Activated T-cell treated with anti-CD3 and anti-CD28 coated beads, Interleukin-2, amount 50 U/mL, for 4 hours (primary cell): ENCODE measurements at regions not wholly inside any gene's neighbourhood (a gene's known extent, or its start where the extent isn't known, plus 50 kb on each side); places are given as distances from the start of the nearest gene placed in this dataset.

Experiments
- ATAC-seq, 2 donors: fragments of 200-7000 bp; cut with Tn5 transposase; one replicate each; pipeline ENCODE4 v1.10.0; 2021
- DNase-seq: peaks from one replicate; pipeline ENCODE4 v3.0.0-alpha.2; 2020
- H3K27me3 Mint-ChIP-seq: one replicate; pipeline ENCODE4 v1.8.0; 2021; ENCODE audit warnings: low read depth, mixed read lengths
- H3K36me3 Mint-ChIP-seq: one replicate; pipeline ENCODE4 v1.8.0; 2022; ENCODE audit warnings: mixed read lengths; ENCODE audit not compliant: insufficient read depth
- H3K4me1 Mint-ChIP-seq: one replicate; pipeline ENCODE4 v1.8.0; 2021; ENCODE audit warnings: low read depth, mixed read lengths
- H3K4me3 Mint-ChIP-seq: one replicate; pipeline ENCODE4 v1.8.0; 2021; ENCODE audit warnings: mild to moderate bottlenecking, moderate library complexity, mixed read lengths
- H3K9me3 Mint-ChIP-seq: one replicate; pipeline ENCODE4 v1.8.0; 2021; ENCODE audit warnings: mixed read lengths

GRCh38 chr6:47160702-47161101, 118.6 kb upstream of the ADGRF1 start:
- Mint-ChIP-seq H3K4me3 (no peak overlapping the region), H3K4me1 (no peaks in the 10 kb centered on the region), H3K36me3 (no peaks in the 10 kb centered on the region), H3K27me3 (peaks cover 3% of the 10 kb centered on the region), H3K9me3 (peaks cover 3% of the 10 kb centered on the region)
- DNase-seq: no peak
- ATAC-seq: no peak

GRCh38 chr6:47159763-47160162, 117.6 kb upstream of the ADGRF1 start:
- Mint-ChIP-seq H3K36me3 (no peaks in the 10 kb centered on the region), H3K4me3 (no peak overlapping the region), H3K4me1 (no peaks in the 10 kb centered on the region), H3K27me3 (peaks cover 4% of the 10 kb centered on the region), H3K9me3 (peaks cover 3% of the 10 kb centered on the region)
- DNase-seq: no peak
- no peak for ATAC-seq

GRCh38 chr6:47157653-47158219, 115.6 kb upstream of the ADGRF1 start:
- H3K36me3 Mint-ChIP-seq: no peaks in the 10 kb centered on the region
- no peak for ATAC-seq

GRCh38 chr6:47157063-47157462, 114.9 kb upstream of the ADGRF1 start:
- Mint-ChIP-seq H3K4me1 (no peaks in the 10 kb centered on the region), H3K4me3 (no peak overlapping the region), H3K36me3 (no peaks in the 10 kb centered on the region), H3K9me3 (no peaks in the 10 kb centered on the region), H3K27me3 (peaks cover 4% of the 10 kb centered on the region)
- DNase-seq (no peak), ATAC-seq (no peak)

More at GRCh38 chr6:47157653-47158219, 115.6 kb upstream of the ADGRF1 start:
- DNase-seq: no peak
- H3K4me1 Mint-ChIP-seq: no peaks in the 10 kb centered on the region
- peaks cover 4% of the 10 kb centered on the region for H3K27me3 Mint-ChIP-seq
- no peak overlapping the region for H3K4me3 Mint-ChIP-seq
- no peaks in the 10 kb centered on the region for H3K9me3 Mint-ChIP-seq

GRCh38 chr6:47156196-47156595, 114.1 kb upstream of the ADGRF1 start:
- H3K4me3 Mint-ChIP-seq: no peak overlapping the region
- H3K27me3 Mint-ChIP-seq: peaks cover 7% of the 10 kb centered on the region
- H3K36me3 Mint-ChIP-seq: no peaks in the 10 kb centered on the region
- H3K9me3 Mint-ChIP-seq: no peaks in the 10 kb centered on the region
- DNase-seq (no peak), ATAC-seq (no peak)
- H3K4me1 Mint-ChIP-seq: no peaks in the 10 kb centered on the region

GRCh38 chr6:47153404-47153755, 111.2 kb upstream of the ADGRF1 start:
- DNase-seq (no peak), ATAC-seq (no peak)
- H3K9me3 Mint-ChIP-seq: no peaks in the 10 kb centered on the region
- no peaks in the 10 kb centered on the region for H3K36me3 Mint-ChIP-seq
- H3K4me1 Mint-ChIP-seq: no peaks in the 10 kb centered on the region
- H3K27me3 Mint-ChIP-seq: peaks cover 14% of the 10 kb centered on the region
- H3K4me3 Mint-ChIP-seq: no peak overlapping the region

GRCh38 chr6:47152666-47153403, 110.7 kb upstream of the ADGRF1 start:
- DNase-seq: no peak
- H3K9me3 Mint-ChIP-seq: no peaks in the 10 kb centered on the region
- H3K27me3 Mint-ChIP-seq: peaks cover 14% of the 10 kb centered on the region
- H3K4me3 Mint-ChIP-seq: no peak overlapping the region
- no peaks in the 10 kb centered on the region for H3K36me3 Mint-ChIP-seq
- ATAC-seq: no peak
- H3K4me1 Mint-ChIP-seq: no peaks in the 10 kb centered on the region

- H3K27me3 Mint-ChIP-seq: peaks cover 14% of the 10 kb centered on the region
- no peak for ATAC-seq
- no peaks in the 10 kb centered on the region for H3K9me3 Mint-ChIP-seq
- DNase-seq: no peak
- H3K4me1 Mint-ChIP-seq: no peaks in the 10 kb centered on the region
- no peaks in the 10 kb centered on the region for H3K36me3 Mint-ChIP-seq
- no peak overlapping the region for H3K4me3 Mint-ChIP-seq
Observed at GRCh38 chr6:47151232-47151898, 109.2 kb upstream of the ADGRF1 start.

GRCh38 chr6:47149554-47149953, 107.4 kb upstream of the ADGRF1 start:
- Mint-ChIP-seq H3K9me3 (no peaks in the 10 kb centered on the region), H3K36me3 (no peaks in the 10 kb centered on the region), H3K27me3 (peaks cover 11% of the 10 kb centered on the region), H3K4me1 (no peaks in the 10 kb centered on the region), H3K4me3 (no peak overlapping the region)
- ATAC-seq: no peak
- no peak for DNase-seq

- no peak for DNase-seq
- H3K9me3 Mint-ChIP-seq: no peaks in the 10 kb centered on the region
- H3K4me3 Mint-ChIP-seq: no peak overlapping the region
- no peaks in the 10 kb centered on the region for H3K36me3 Mint-ChIP-seq
- H3K27me3 Mint-ChIP-seq: peaks cover 11% of the 10 kb centered on the region
- no peak for ATAC-seq
- H3K4me1 Mint-ChIP-seq: no peaks in the 10 kb centered on the region
Observed at GRCh38 chr6:47149066-47149465, 106.9 kb upstream of the ADGRF1 start.

GRCh38 chr6:47147836-47148344, 105.8 kb upstream of the ADGRF1 start:
- Mint-ChIP-seq H3K27me3 (peaks cover 11% of the 10 kb centered on the region), H3K36me3 (no peaks in the 10 kb centered on the region), H3K4me1 (no peaks in the 10 kb centered on the region), H3K9me3 (no peaks in the 10 kb centered on the region), H3K4me3 (no peak overlapping the region)
- ATAC-seq (no peak), DNase-seq (no peak)

GRCh38 chr6:47147175-47147727, 105.1 kb upstream of the ADGRF1 start:
- H3K4me3 Mint-ChIP-seq: no peak overlapping the region
- H3K9me3 Mint-ChIP-seq: no peaks in the 10 kb centered on the region
- no peaks in the 10 kb centered on the region for H3K4me1 Mint-ChIP-seq
- DNase-seq: no peak
- H3K36me3 Mint-ChIP-seq: no peaks in the 10 kb centered on the region
- ATAC-seq: no peak
- H3K27me3 Mint-ChIP-seq: peaks cover 11% of the 10 kb centered on the region

- Mint-ChIP-seq H3K27me3 (peaks cover 11% of the 10 kb centered on the region), H3K4me3 (no peak overlapping the region), H3K4me1 (no peaks in the 10 kb centered on the region), H3K36me3 (no peaks in the 10 kb centered on the region), H3K9me3 (no peaks in the 10 kb centered on the region)
- DNase-seq (no peak), ATAC-seq (no peak)
Observed at GRCh38 chr6:47146431-47147174, 104.5 kb upstream of the ADGRF1 start.

- Mint-ChIP-seq H3K4me1 (no peaks in the 10 kb centered on the region), H3K27me3 (peaks cover 8% of the 10 kb centered on the region), H3K4me3 (no peak overlapping the region), H3K36me3 (no peaks in the 10 kb centered on the region), H3K9me3 (no peaks in the 10 kb centered on the region)
- no peak for DNase-seq
- no peak for ATAC-seq
Observed at GRCh38 chr6:47145212-47145611, 103.1 kb upstream of the ADGRF1 start.
